Astrocyte (in vitro differentiated cells and primary cell): ENCODE measurements at regions not wholly inside any gene's neighbourhood (a gene's known extent, or its start where the extent isn't known, plus 50 kb on each side); places are given as distances from the start of the nearest gene placed in this dataset.

Source experiments
- DNase-seq: peaks from one replicate; pipeline ENCODE4 v3.0.0-alpha.2; 2010; ENCODE audit warnings: low read depth
- FAIRE-seq: peaks from 2 replicates; lab custom pipeline; 2011; peaks lifted over from hg19 to GRCh38; lab: Jason Lieb, UNC
- H2AFZ ChIP-seq: 2 replicates; pipeline ENCODE4 v1.6.0; 2012; ENCODE audit warnings: low read depth, low read length, inconsistent platforms
- H3K27ac ChIP-seq: 2 replicates; pipeline ENCODE4 v1.5.1; 2011; ENCODE audit warnings: low read depth, low read length, inconsistent platforms
- H3K27me3 ChIP-seq: 2 replicates; pipeline ENCODE4 v1.6.0; 2011; ENCODE audit warnings: low read length, inconsistent platforms; ENCODE audit not compliant: insufficient read depth
- H3K36me3 ChIP-seq: 2 replicates; pipeline ENCODE4 v1.5.1; 2011; ENCODE audit warnings: low read length, inconsistent platforms; ENCODE audit not compliant: insufficient read depth
- H3K4me1 ChIP-seq: 2 replicates; pipeline ENCODE4 v1.5.1; 2011; ENCODE audit warnings: low read length, inconsistent platforms; ENCODE audit not compliant: insufficient read depth
- H3K4me2 ChIP-seq: 2 replicates; pipeline ENCODE4 v1.6.0; 2012; ENCODE audit warnings: low read length, inconsistent platforms
- H3K4me3 ChIP-seq: 2 replicates; pipeline ENCODE4 v1.5.1; 2011; ENCODE audit warnings: low read depth, mild to moderate bottlenecking, low read length, inconsistent platforms; ENCODE audit not compliant: insufficient read depth
- H3K79me2 ChIP-seq: 2 replicates; pipeline ENCODE4 v1.6.0; 2012; ENCODE audit warnings: mild to moderate bottlenecking, low read length, inconsistent platforms; ENCODE audit not compliant: insufficient read depth
- H3K9ac ChIP-seq: 2 replicates; pipeline ENCODE4 v1.6.0; 2012; ENCODE audit warnings: mild to moderate bottlenecking, low read length, inconsistent platforms
- H3K9me3 ChIP-seq: 2 replicates; pipeline ENCODE4 v1.5.1; 2012; ENCODE audit warnings: low read depth, mild to moderate bottlenecking, low read length, inconsistent platforms; ENCODE audit not compliant: insufficient read depth
- H4K20me1 ChIP-seq: 2 replicates; pipeline ENCODE4 v1.6.0; 2012; ENCODE audit warnings: low read length, inconsistent platforms; ENCODE audit not compliant: insufficient read depth
- H3K27ac Mint-ChIP-seq: one replicate; pipeline ENCODE4 v1.8.0; 2021; ENCODE audit warnings: mild to moderate bottlenecking, mixed read lengths; ENCODE audit not compliant: unreplicated experiment
- H3K27me3 Mint-ChIP-seq: one replicate; pipeline ENCODE4 v1.8.0; 2021; ENCODE audit warnings: low read depth, mixed read lengths; ENCODE audit not compliant: unreplicated experiment
- H3K36me3 Mint-ChIP-seq: one replicate; pipeline ENCODE4 v1.8.0; 2021; ENCODE audit warnings: low read depth, mixed read lengths; ENCODE audit not compliant: unreplicated experiment
- H3K4me1 Mint-ChIP-seq: one replicate; pipeline ENCODE4 v1.8.0; 2021; ENCODE audit warnings: low read depth, mixed read lengths; ENCODE audit not compliant: unreplicated experiment
- H3K4me3 Mint-ChIP-seq: one replicate; pipeline ENCODE4 v1.8.0; 2021; ENCODE audit warnings: mild to moderate bottlenecking, moderate library complexity, mixed read lengths; ENCODE audit not compliant: unreplicated experiment
- H3K9me3 Mint-ChIP-seq: one replicate; pipeline ENCODE4 v1.8.0; 2021; ENCODE audit warnings: mild to moderate bottlenecking, mixed read lengths; ENCODE audit not compliant: unreplicated experiment
- CTCF ChIP-seq: IDR thresholded peaks from 2 replicates; pipeline ENCODE4 v1.5.1; 2011; ENCODE audit warnings: low read depth, mild to moderate bottlenecking, inconsistent platforms, low read length, moderate library complexity; ENCODE audit not compliant: insufficient read depth
- EZH2 ChIP-seq: IDR thresholded peaks from 2 replicates; pipeline ENCODE4 v1.6.1; 2012; ENCODE audit warnings: mild to moderate bottlenecking, low read length, inconsistent platforms; ENCODE audit not compliant: insufficient read depth

- Histone ChIP-seq H3K27ac (no peak overlapping the region), H3K4me3 (no peak overlapping the region), H3K36me3 (no peaks in the 10 kb centered on the region), H4K20me1 (no peaks in the 10 kb centered on the region), H3K9ac (no peak overlapping the region), H3K4me2 (no peak overlapping the region), H3K9me3 (no peaks in the 10 kb centered on the region), H3K4me1 (no peaks in the 10 kb centered on the region), H3K79me2 (no peaks in the 10 kb centered on the region), H3K27me3 (no peaks in the 10 kb centered on the region), H2AFZ (no peak overlapping the region)
- FAIRE-seq, result no peak
- Mint-ChIP-seq H3K36me3 (no peaks in the 10 kb centered on the region), H3K27me3 (no peaks in the 10 kb centered on the region), H3K27ac (no peak overlapping the region), H3K9me3 (peaks cover 10% of the 10 kb centered on the region), H3K4me3 (no peak overlapping the region), H3K4me1 (peaks cover 8% of the 10 kb centered on the region)
- no peak for DNase-seq
- TF ChIP-seq CTCF, result no peak
- no peak for TF ChIP-seq EZH2
Observed at GRCh38 chr14:84025106-84026012, 1504.6 kb upstream of the FLRT2 start.

GRCh38 chr14:84027351-84027750 lies 1502.6 kb upstream of the FLRT2 start:
- no peaks in the 10 kb centered on the region for H3K27me3 Mint-ChIP-seq
- H3K27ac Mint-ChIP-seq, result no peak overlapping the region
- Histone ChIP-seq H3K79me2 (no peaks in the 10 kb centered on the region), H3K4me3 (no peak overlapping the region), H3K4me1 (no peaks in the 10 kb centered on the region), H4K20me1 (no peaks in the 10 kb centered on the region), H3K4me2 (no peak overlapping the region), H3K36me3 (no peaks in the 10 kb centered on the region), H3K27me3 (no peaks in the 10 kb centered on the region), H3K27ac (no peak overlapping the region), H3K9ac (no peak overlapping the region), H2AFZ (no peak overlapping the region), H3K9me3 (no peaks in the 10 kb centered on the region)
- no peak overlapping the region for H3K4me3 Mint-ChIP-seq
- TF ChIP-seq EZH2 (no peak), CTCF (no peak)
- FAIRE-seq (no peak), DNase-seq (no peak)
- peaks cover 10% of the 10 kb centered on the region for H3K4me1 Mint-ChIP-seq
- H3K36me3 Mint-ChIP-seq, result no peaks in the 10 kb centered on the region
- no peaks in the 10 kb centered on the region for H3K9me3 Mint-ChIP-seq

- H3K4me2 ChIP-seq, result no peak overlapping the region
- H3K27me3 ChIP-seq, result no peaks in the 10 kb centered on the region
- no peak for TF ChIP-seq CTCF
- no peak for TF ChIP-seq EZH2
- H3K4me3 ChIP-seq, result no peak overlapping the region
- no peaks in the 10 kb centered on the region for H3K36me3 ChIP-seq
- no peak overlapping the region for H3K9ac ChIP-seq
- no peaks in the 10 kb centered on the region for H3K4me1 ChIP-seq
- H4K20me1 ChIP-seq, result no peaks in the 10 kb centered on the region
- no peaks in the 10 kb centered on the region for H3K36me3 Mint-ChIP-seq
- H3K9me3 Mint-ChIP-seq, result no peaks in the 10 kb centered on the region
- FAIRE-seq (no peak), DNase-seq (no peak)
- H3K27me3 Mint-ChIP-seq, result no peaks in the 10 kb centered on the region
- H3K27ac Mint-ChIP-seq, result no peak overlapping the region
- H3K9me3 ChIP-seq, result no peaks in the 10 kb centered on the region
- peaks cover 7% of the 10 kb centered on the region for H3K4me1 Mint-ChIP-seq
- no peak overlapping the region for H2AFZ ChIP-seq
- no peak overlapping the region for H3K4me3 Mint-ChIP-seq
- no peaks in the 10 kb centered on the region for H3K79me2 ChIP-seq
- H3K27ac ChIP-seq, result no peak overlapping the region
Observed at GRCh38 chr14:84028080-84028604, 1501.8 kb upstream of the FLRT2 start.
